Kidney (tissue), 13 donors: ENCODE measurements at regions not wholly inside any gene's neighbourhood (a gene's known extent, or its start where the extent isn't known, plus 50 kb on each side); places are given as distances from the start of the nearest gene placed in this dataset.

Experiments
- DNase-seq, 5 donors: peaks; one replicate each; pipeline ENCODE4 v3.0.0-alpha.2; 2013 to 2020
- FAIRE-seq: peaks from 2 replicates; lab custom pipeline; 2012; peaks lifted over from hg19 to GRCh38; lab: Jason Lieb, UNC
- H3K27ac ChIP-seq, 2 donors: one replicate each; pipeline ENCODE4 v1.7.0; 2013; ENCODE audit warnings: low read depth in 2 of 2, low read length in 2 of 2, inconsistent platforms in 1 of 2
- H3K27me3 ChIP-seq: one replicate; pipeline ENCODE4 v1.7.1; 2013; ENCODE audit warnings: low read length, inconsistent platforms; ENCODE audit not compliant: control insufficient read depth, insufficient read depth
- H3K36me3 ChIP-seq, 3 donors: one replicate each; pipeline versions ENCODE4 v1.7.0 to v1.7.1; 2013; ENCODE audit warnings: low read length in 3 of 3, control low read depth in 1 of 3, inconsistent platforms in 1 of 3; ENCODE audit not compliant: insufficient read depth in 3 of 3, control insufficient read depth in 2 of 3
- H3K4me1 ChIP-seq, 3 donors: one replicate each; pipeline versions ENCODE4 v1.7.0 to v1.7.1; 2013; ENCODE audit warnings: low read length in 3 of 3, inconsistent platforms in 1 of 3, low read depth in 1 of 3; ENCODE audit not compliant: control insufficient read depth in 2 of 3, insufficient read depth in 2 of 3
- H3K4me3 ChIP-seq, 3 donors: one replicate each; pipeline versions ENCODE4 v1.7.0 to v1.8.1; 2013; ENCODE audit warnings: low read length in 3 of 3, control low read depth in 1 of 3, inconsistent platforms in 1 of 3
- H3K9ac ChIP-seq, 3 donors: one replicate each; pipeline versions ENCODE4 v1.7.0 to v1.7.1; 2013; ENCODE audit warnings: low read length in 3 of 3, control low read depth in 1 of 3, inconsistent platforms in 1 of 3
- H3K9me3 ChIP-seq, 3 donors: one replicate each; pipeline versions ENCODE4 v1.7.0 to v1.7.1; 2013; ENCODE audit warnings: low read length in 3 of 3, control low read depth in 1 of 3, inconsistent platforms in 1 of 3; ENCODE audit not compliant: control insufficient read depth in 2 of 3, insufficient read depth in 1 of 3
- intact Hi-C: fragments of 100-400 bp; cut with DNase I; formaldehyde crosslinking; loops from one replicate; pipeline ENCODE4 v1.11.1; 2022
- TF ChIP-seq, protein P1 (sequence below): IDR thresholded peaks from 3 replicates; pipeline ENCODE4 v1.5.1; 2012; ENCODE audit warnings: mild to moderate bottlenecking, moderate library complexity, borderline replicate concordance; ENCODE audit not compliant: insufficient read depth; ENCODE audit errors: extremely low read depth
- donor health status: control.
- donor health status: control.
- donor health status: control.
- donor health status: control.
- donor health status: control.
- donor health status: DM: yes; HTN: yes; CAD: no.
- donor health status: Normal renal cell carcinoma (clear cell type).

DNA sequence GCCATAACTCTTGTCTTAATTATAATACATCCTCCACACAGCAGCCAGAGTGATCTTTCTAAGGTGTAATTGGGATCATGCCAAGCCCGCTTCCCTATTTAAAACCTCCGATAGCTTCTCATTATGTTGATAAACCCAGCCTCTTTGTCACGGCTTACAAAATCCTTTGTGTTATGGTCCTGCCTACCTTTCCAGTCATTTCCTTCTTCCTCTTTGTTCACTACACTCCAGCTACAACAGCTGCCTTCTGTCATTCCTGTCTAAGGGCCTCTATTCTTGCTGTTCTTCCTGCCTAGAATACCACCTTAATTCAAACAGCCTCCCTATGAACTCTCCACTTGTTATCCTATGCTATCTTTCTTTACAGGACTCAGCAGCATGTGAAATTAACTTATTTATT lies 70.6 kb upstream of the CAPRIN1 start:
- peak in 3 of 5 donors; percentile 38 to 85 (median 71) for DNase-seq
- no peak for FAIRE-seq
- peaks cover 0 to 6% (median 0%) of the 10 kb centered on the region in 3 donors for H3K4me1 ChIP-seq
- H3K9ac ChIP-seq = no peak overlapping the region
- no peaks in the 10 kb centered on the region for H3K27me3 ChIP-seq
- no peaks in the 10 kb centered on the region for H3K36me3 ChIP-seq
- no peak overlapping the region for H3K27ac ChIP-seq
- no peak overlapping the region for H3K4me3 ChIP-seq
- no peaks in the 10 kb centered on the region for H3K9me3 ChIP-seq
- TF ChIP-seq, protein P1, sequence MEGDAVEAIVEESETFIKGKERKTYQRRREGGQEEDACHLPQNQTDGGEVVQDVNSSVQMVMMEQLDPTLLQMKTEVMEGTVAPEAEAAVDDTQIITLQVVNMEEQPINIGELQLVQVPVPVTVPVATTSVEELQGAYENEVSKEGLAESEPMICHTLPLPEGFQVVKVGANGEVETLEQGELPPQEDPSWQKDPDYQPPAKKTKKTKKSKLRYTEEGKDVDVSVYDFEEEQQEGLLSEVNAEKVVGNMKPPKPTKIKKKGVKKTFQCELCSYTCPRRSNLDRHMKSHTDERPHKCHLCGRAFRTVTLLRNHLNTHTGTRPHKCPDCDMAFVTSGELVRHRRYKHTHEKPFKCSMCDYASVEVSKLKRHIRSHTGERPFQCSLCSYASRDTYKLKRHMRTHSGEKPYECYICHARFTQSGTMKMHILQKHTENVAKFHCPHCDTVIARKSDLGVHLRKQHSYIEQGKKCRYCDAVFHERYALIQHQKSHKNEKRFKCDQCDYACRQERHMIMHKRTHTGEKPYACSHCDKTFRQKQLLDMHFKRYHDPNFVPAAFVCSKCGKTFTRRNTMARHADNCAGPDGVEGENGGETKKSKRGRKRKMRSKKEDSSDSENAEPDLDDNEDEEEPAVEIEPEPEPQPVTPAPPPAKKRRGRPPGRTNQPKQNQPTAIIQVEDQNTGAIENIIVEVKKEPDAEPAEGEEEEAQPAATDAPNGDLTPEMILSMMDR = no peak
- intact Hi-C loops = no loop called here

GRCh38 chr11:33978376-33978775 lies 73.2 kb upstream of the CAPRIN1 start:
- Histone ChIP-seq H3K9ac (no peak overlapping the region), H3K27me3 (no peaks in the 10 kb centered on the region), H3K36me3 (no peaks in the 10 kb centered on the region), H3K27ac (no peak overlapping the region), H3K4me3 (no peak overlapping the region), H3K9me3 (no peaks in the 10 kb centered on the region), H3K4me1 (peaks cover 0 to 6% (median 0%) of the 10 kb centered on the region in 3 donors)
- TF ChIP-seq, protein P1 = no peak
- FAIRE-seq (no peak), DNase-seq (no peak)
- intact Hi-C loops = no loop called here

- H3K4me1 ChIP-seq = peaks cover 0 to 6% (median 0%) of the 10 kb centered on the region in 3 donors
- FAIRE-seq (no peak), DNase-seq (no peak)
- intact Hi-C loops = no loop called here
- TF ChIP-seq, protein P1 = no peak
- H3K9me3 ChIP-seq = no peaks in the 10 kb centered on the region
- H3K27ac ChIP-seq = no peak overlapping the region
- no peaks in the 10 kb centered on the region for H3K27me3 ChIP-seq
- H3K4me3 ChIP-seq = no peak overlapping the region
- no peaks in the 10 kb centered on the region for H3K36me3 ChIP-seq
- no peak overlapping the region for H3K9ac ChIP-seq
These were observed 73.9 kb upstream of the CAPRIN1 start for GRCh38 chr11:33977676-33978075.
